ENCODE measurements at regions not wholly inside any gene's neighbourhood (a gene's known extent, or its start where the extent isn't known, plus 50 kb on each side); places are given as distances from the start of the nearest gene placed in this dataset.

DNA sequence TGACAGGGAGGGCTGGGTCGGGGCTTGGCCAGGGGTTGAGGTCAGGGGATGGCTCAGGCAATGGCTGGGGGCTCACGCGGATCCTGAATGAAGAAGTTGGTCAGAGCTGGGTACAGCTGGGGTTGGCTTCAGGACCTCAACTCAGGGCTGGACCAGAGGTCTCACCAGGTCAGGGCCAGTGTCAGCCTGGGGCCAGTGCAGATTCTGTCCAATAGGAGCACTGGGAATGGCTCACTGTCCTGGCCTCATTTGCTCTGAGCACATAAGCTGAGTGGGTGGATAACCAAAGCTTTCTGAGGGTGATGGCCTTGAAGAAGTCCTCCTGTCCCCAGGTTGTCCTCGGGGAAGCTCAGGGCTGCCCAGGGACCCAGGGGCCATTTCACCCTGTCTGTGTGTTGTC is 54.9 kb upstream of the PCBD1 start:
- TF ChIP-seq CTCF (IDR thresholded peaks at IDR 0.05) (no peak), EZH2phosphoT487 (IDR thresholded peaks at IDR 0.05) (no peak)

Data from neural progenitor cell (in vitro differentiated cells).